ENCODE measurements at regions not wholly inside any gene's neighbourhood (a gene's known extent, or its start where the extent isn't known, plus 50 kb on each side); places are given as distances from the start of the nearest gene placed in this dataset.

GRCh38 chr13:39918620-39919236 lies 263.3 kb downstream of the COG6 start:
- no peak for TF ChIP-seq CTCF (IDR thresholded peaks at IDR 0.05 in 8 of 11, conservative IDR thresholded peaks at IDR 0.05 in 3 of 11)
- no peak for TF ChIP-seq POLR2AphosphoS5 (IDR thresholded peaks at IDR 0.05)
